Hepatocyte (in vitro differentiated cells): ENCODE measurements at regions not wholly inside any gene's neighbourhood (a gene's known extent, or its start where the extent isn't known, plus 50 kb on each side); places are given as distances from the start of the nearest gene placed in this dataset.

ENCODE experiments used
- CTCF ChIP-seq: fragments of 200-600 bp; sonication (generic); IDR thresholded peaks from 2 replicates; pipeline ENCODE4 v1.5.1; 2016; ENCODE audit warnings: antibody characterized with exemption, mild to moderate bottlenecking; ENCODE audit not compliant: poor library complexity
- EZH2phosphoT487 ChIP-seq: fragments of 200-600 bp; sonication (generic); IDR thresholded peaks from one replicate; pipeline ENCODE4 v1.6.1; 2018; ENCODE audit warnings: antibody characterized with exemption, mild to moderate bottlenecking, low read depth, moderate library complexity; ENCODE audit not compliant: unreplicated experiment, severe bottlenecking

- TF ChIP-seq CTCF (no peak), EZH2phosphoT487 (no peak)
These were observed 105.1 kb upstream of the CPEB2 start for GRCh38 chr4:14897217-14897616.
